RWPE1 (cell line): ENCODE measurements at regions not wholly inside any gene's neighbourhood (a gene's known extent, or its start where the extent isn't known, plus 50 kb on each side); places are given as distances from the start of the nearest gene placed in this dataset.
A peak's percentile ranks its signal among the peaks of the same experiment; 100 is the strongest.
"Not testable (repeated sequence)": the region's sequence is repeated elsewhere in the genome, so short reads cannot be mapped to it uniquely, and the experiment has no call there.

Source experiments
- CTCF ChIA-PET: fragments of 350-600 bp; sonication (Branson Sonifier 250); formaldehyde crosslinking; extraction: SDS; loops from one replicate; lab custom pipeline; 2021; lab: Yijun Ruan, JAX
- POLR2A ChIA-PET: fragments of 400-600 bp; formaldehyde crosslinking; extraction: SDS; loops from one replicate; lab custom pipeline; 2020; ENCODE audit warnings: antibody characterized with exemption; ENCODE audit not compliant: low non-redundant PET; lab: Yijun Ruan, JAX
- DNase-seq: peaks from one replicate; pipeline ENCODE4 v3.0.0; 2012; ENCODE audit warnings: low spot score
- H3K27ac ChIP-seq: fragments of 450-650 bp; 2 replicates; pipeline ENCODE4 v1.5.1; 2017
- CTCF ChIP-seq: fragments of 450-650 bp; conservative IDR thresholded peaks from 2 replicates; pipeline ENCODE4 v1.5.1; 2017; ENCODE audit warnings: low read depth, mild to moderate bottlenecking

- H3K27ac ChIP-seq, POLR2A ChIA-PET, DNase-seq: not testable (repeated sequence)
- CTCF ChIA-PET = interaction anchor here (0.6 to 1.7 kb wide), 13 partner anchors 9 to 683 kb away, joined by 3 to 11 read pairs (median 4); no protein-coding TSS in a partner anchor
- TF ChIP-seq CTCF = peak; percentile 75
Measured at GRCh38 chr5:154640213-154640831, 114.9 kb upstream of the LARP1 start.

- H3K27ac ChIP-seq, CTCF ChIA-PET, POLR2A ChIA-PET, DNase-seq: not testable (repeated sequence)
Measured at GRCh38 chr5:154636786-154637185, 118.4 kb upstream of the LARP1 start.

- DNase-seq, H3K27ac ChIP-seq, POLR2A ChIA-PET: not testable (repeated sequence)
- CTCF ChIA-PET = interaction anchor here (0.6 kb wide), 1 partner anchor 160 kb away, joined by 3 read pairs; no protein-coding TSS in a partner anchor
Measured at GRCh38 chr5:154636271-154636670, 118.9 kb upstream of the LARP1 start.

GRCh38 chr5:154633744-154634143 is 121.4 kb upstream of the LARP1 start:
- CTCF ChIA-PET, POLR2A ChIA-PET, H3K27ac ChIP-seq, DNase-seq: not testable (repeated sequence)

GRCh38 chr5:154631141-154631540 is 124.0 kb upstream of the LARP1 start:
- ChIA-PET POLR2A (no interaction called here), CTCF (interaction anchor here (0.6 to 1.7 kb wide), 6 partner anchors 9 to 155 kb away, joined by 3 to 11 read pairs (median 5); no protein-coding TSS in a partner anchor)
- no peak for DNase-seq
- TF ChIP-seq CTCF = no peak
- H3K27ac ChIP-seq = no peak overlapping the region

- ChIA-PET POLR2A (no interaction called here), CTCF (interaction anchor here (0.6 to 1.6 kb wide), 4 partner anchors 90 to 656 kb away, joined by 3 to 5 read pairs (median 3); no protein-coding TSS in a partner anchor)
- H3K27ac ChIP-seq = no peak overlapping the region
- no peak for DNase-seq
- no peak for TF ChIP-seq CTCF
Measured at GRCh38 chr5:154630410-154630809, 124.8 kb upstream of the LARP1 start.

GRCh38 chr5:154628685-154629084 is 126.5 kb upstream of the LARP1 start:
- POLR2A ChIA-PET = no interaction called here
- DNase-seq = no peak
- H3K27ac ChIP-seq = no peak overlapping the region
- CTCF ChIA-PET = interaction anchor here (0.6 kb wide), 1 partner anchor 267 kb away, joined by 3 read pairs; no protein-coding TSS in a partner anchor
- no peak for TF ChIP-seq CTCF
